HK-2 (cell line): ENCODE measurements at regions not wholly inside any gene's neighbourhood (a gene's known extent, or its start where the extent isn't known, plus 50 kb on each side); places are given as distances from the start of the nearest gene placed in this dataset.
"Not testable (repeated sequence)": the region's sequence is repeated elsewhere in the genome, so short reads cannot be mapped to it uniquely, and the experiment has no call there.

Experiments
- DNase-seq: peaks from one replicate; pipeline ENCODE4 v3.0.0-alpha.2; 2018; ENCODE audit not compliant: unreplicated experiment

GRCh38 chr3:21020681-21021080 is 730.3 kb downstream of the ZNF385D start:
- no peak for DNase-seq

- no peak for DNase-seq
Measured at GRCh38 chr3:21020043-21020442, 731.0 kb downstream of the ZNF385D start.

GRCh38 chr3:21017115-21017852 is 733.7 kb downstream of the ZNF385D start:
- no peak for DNase-seq

GRCh38 chr3:21013566-21013965 is 737.4 kb downstream of the ZNF385D start:
- DNase-seq, result no peak

- no peak for DNase-seq
Measured at GRCh38 chr3:20999661-21000060, 751.3 kb downstream of the ZNF385D start.

GRCh38 chr3:20997183-20997582 is 753.8 kb downstream of the ZNF385D start:
- no peak for DNase-seq

GRCh38 chr3:20990896-20991295 is 760.1 kb downstream of the ZNF385D start:
- DNase-seq, result no peak

GRCh38 chr3:20989653-20990052 is 761.4 kb downstream of the ZNF385D start:
- not testable (repeated sequence) for DNase-seq

GRCh38 chr3:20984594-20985205 is 766.3 kb downstream of the ZNF385D start:
- DNase-seq, result no peak

- DNase-seq, result no peak
Measured at GRCh38 chr3:20975188-20975651, 775.8 kb downstream of the ZNF385D start.

GRCh38 chr3:20974396-20974795 is 776.6 kb downstream of the ZNF385D start:
- no peak for DNase-seq

- DNase-seq, result not testable (repeated sequence)
Measured at GRCh38 chr3:20970807-20971206, 780.2 kb downstream of the ZNF385D start.

- not testable (repeated sequence) for DNase-seq
Measured at GRCh38 chr3:20967485-20967884, 781.5 kb upstream of the SGO1 start.

- no peak for DNase-seq
Measured at GRCh38 chr3:20958161-20958560, 772.2 kb upstream of the SGO1 start.

GRCh38 chr3:20945892-20946291 is 759.9 kb upstream of the SGO1 start:
- DNase-seq, result no peak

GRCh38 chr3:20935791-20936190 is 749.8 kb upstream of the SGO1 start:
- DNase-seq, result no peak

- DNase-seq, result no peak
Measured at GRCh38 chr3:20931834-20932233, 745.8 kb upstream of the SGO1 start.

GRCh38 chr3:20930034-20930433 is 744.0 kb upstream of the SGO1 start:
- no peak for DNase-seq

GRCh38 chr3:20924646-20925385 is 738.8 kb upstream of the SGO1 start:
- no peak for DNase-seq

GRCh38 chr3:20921112-20921511 is 735.1 kb upstream of the SGO1 start:
- not testable (repeated sequence) for DNase-seq

- DNase-seq, result no peak
Measured at GRCh38 chr3:20916951-20917606, 731.1 kb upstream of the SGO1 start.

- DNase-seq, result no peak
Measured at GRCh38 chr3:20914310-20914709, 728.3 kb upstream of the SGO1 start.
